ENCODE measurements at regions not wholly inside any gene's neighbourhood (a gene's known extent, or its start where the extent isn't known, plus 50 kb on each side); places are given as distances from the start of the nearest gene placed in this dataset.

DNA sequence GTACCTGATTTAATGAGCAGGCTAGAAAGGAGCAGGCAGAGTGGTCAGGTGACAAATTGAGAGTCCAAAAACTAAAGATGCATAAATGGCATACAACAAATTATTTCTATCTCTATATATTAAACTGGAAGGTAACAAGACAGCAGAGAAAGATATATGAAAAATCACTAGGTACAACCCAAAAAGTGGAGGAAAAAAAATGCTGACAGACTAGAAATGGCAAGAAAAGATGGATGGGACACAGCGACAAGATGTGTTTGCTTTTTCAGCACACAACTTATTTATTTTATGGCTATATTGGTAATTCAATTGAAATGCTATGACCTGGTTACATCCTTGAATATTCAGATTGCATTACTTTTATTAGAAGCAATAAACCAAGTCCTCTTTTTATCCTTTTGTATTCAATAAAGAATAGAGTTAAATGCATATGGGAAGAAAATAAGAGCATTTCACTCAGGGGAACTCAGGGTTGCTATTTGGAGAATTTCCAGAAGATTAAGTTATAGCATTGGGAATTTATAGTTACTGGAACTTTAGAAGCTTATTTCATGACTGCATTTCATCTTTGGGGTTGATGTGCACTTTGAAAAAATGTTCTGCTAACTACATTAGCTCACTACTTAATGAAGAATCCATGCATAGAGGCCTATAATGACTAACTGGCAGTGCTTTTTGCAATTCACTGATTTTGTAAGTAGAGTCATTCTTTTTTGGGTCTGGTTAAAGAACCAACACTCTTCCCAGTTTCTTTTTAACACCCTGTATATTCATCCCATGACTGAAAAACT is 566.6 kb upstream of the TUSC1 start:
- TF ChIP-seq, protein P1, sequence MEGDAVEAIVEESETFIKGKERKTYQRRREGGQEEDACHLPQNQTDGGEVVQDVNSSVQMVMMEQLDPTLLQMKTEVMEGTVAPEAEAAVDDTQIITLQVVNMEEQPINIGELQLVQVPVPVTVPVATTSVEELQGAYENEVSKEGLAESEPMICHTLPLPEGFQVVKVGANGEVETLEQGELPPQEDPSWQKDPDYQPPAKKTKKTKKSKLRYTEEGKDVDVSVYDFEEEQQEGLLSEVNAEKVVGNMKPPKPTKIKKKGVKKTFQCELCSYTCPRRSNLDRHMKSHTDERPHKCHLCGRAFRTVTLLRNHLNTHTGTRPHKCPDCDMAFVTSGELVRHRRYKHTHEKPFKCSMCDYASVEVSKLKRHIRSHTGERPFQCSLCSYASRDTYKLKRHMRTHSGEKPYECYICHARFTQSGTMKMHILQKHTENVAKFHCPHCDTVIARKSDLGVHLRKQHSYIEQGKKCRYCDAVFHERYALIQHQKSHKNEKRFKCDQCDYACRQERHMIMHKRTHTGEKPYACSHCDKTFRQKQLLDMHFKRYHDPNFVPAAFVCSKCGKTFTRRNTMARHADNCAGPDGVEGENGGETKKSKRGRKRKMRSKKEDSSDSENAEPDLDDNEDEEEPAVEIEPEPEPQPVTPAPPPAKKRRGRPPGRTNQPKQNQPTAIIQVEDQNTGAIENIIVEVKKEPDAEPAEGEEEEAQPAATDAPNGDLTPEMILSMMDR (IDR thresholded peaks at IDR 0.05) = no peak
- no peak for TF ChIP-seq POLR2A (IDR thresholded peaks at IDR 0.05)
